ENCODE measurements at regions not wholly inside any gene's neighbourhood (a gene's known extent, or its start where the extent isn't known, plus 50 kb on each side); places are given as distances from the start of the nearest gene placed in this dataset.

DNA sequence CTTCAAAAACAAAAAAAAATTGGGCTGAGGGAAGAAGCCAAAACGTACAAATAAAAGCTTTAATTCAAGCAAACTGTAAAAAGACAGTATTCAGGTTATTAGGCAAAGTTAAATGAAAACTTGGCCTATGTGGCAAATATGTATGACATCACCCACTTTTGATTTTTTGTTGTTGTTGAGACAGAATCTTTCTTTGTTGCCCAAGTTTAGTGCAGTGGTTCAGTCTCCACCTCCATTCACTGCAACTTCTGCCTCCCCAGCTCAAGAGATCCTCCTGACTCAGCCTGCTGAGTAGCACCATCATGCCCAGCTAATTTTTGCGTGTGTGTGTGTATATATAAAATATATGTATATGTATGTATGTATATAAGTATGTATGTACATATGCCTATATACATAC is 440.4 kb upstream of the NRXN1 start:
- TF ChIP-seq POLR2A (IDR thresholded peaks at IDR 0.05; ENCODE audit: low read depth, low read length): no peak
- no peak for TF ChIP-seq TAF1 (IDR thresholded peaks at IDR 0.05; ENCODE audit: low read depth, low read length)
- no peak for TF ChIP-seq POU2F2 (IDR thresholded peaks at IDR 0.05; ENCODE audit: low read depth, low read length)
- no peak for TF ChIP-seq POLR2AphosphoS5 (IDR thresholded peaks at IDR 0.05; ENCODE audit: low read depth, low read length)

Measured in GM12891 (cell line).